ENCODE measurements at regions not wholly inside any gene's neighbourhood (a gene's known extent, or its start where the extent isn't known, plus 50 kb on each side); places are given as distances from the start of the nearest gene placed in this dataset.
A peak's percentile ranks its signal among the peaks of the same experiment; 100 is the strongest.
"Not testable (repeated sequence)": the region's sequence is repeated elsewhere in the genome, so short reads cannot be mapped to it uniquely, and the experiment has no call there.

DNA sequence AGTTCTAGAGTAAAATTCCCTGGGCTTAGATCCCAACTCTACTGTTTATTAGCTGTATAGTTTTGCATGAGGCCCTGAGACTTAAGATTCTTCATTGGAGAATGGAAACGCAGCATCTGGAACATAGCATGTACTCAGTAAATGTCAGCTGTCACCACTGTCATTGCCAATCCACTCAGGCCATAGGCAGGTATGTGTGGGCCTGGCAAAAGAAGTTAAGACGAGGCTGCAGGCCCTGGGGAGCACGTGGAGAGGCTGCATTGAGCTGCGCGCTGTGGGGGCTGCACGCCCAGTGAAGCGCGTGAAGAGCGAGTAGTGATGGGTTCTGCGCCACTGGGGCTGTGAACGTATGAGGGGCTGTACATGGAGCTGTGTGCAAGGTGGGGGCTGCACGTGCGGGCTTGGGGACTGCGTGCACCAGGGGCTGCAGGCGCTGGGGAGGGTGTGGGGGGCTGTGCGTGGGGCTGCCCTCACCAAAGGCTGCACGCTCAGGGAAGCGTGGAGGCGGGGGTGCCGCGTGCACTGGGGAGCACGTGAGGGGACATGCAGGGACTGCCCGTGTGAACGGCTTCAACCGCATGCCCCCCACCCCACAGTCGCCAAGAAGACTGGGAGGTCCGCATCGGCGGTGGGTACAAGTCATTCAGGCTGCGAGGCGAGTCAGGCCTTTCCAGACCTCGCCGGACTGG is 85.5 kb downstream of the PRR15 start:
- Histone ChIP-seq H3K27me3 (ENCODE audit: insufficient read depth in 3 of 3, low read length in 2 of 3) (no peaks in the 10 kb centered on the region), H3K9me3 (no peaks in the 10 kb centered on the region), H3K4me1 (peaks cover 4% of the 10 kb centered on the region), H3K27ac (no peak overlapping the region), H3K36me3 (ENCODE audit: insufficient read depth in 1 of 2, low read depth in 1 of 2) (no peaks in the 10 kb centered on the region), H3K4me3 (no peak overlapping the region)
- 96 to 97% (median 97%) methylated on average over 33 of the region's 33 CpGs for WGBS, 3 donors
- ATAC-seq, result no peak
- DNase-seq, result no peak
- TF ChIP-seq, protein P1, sequence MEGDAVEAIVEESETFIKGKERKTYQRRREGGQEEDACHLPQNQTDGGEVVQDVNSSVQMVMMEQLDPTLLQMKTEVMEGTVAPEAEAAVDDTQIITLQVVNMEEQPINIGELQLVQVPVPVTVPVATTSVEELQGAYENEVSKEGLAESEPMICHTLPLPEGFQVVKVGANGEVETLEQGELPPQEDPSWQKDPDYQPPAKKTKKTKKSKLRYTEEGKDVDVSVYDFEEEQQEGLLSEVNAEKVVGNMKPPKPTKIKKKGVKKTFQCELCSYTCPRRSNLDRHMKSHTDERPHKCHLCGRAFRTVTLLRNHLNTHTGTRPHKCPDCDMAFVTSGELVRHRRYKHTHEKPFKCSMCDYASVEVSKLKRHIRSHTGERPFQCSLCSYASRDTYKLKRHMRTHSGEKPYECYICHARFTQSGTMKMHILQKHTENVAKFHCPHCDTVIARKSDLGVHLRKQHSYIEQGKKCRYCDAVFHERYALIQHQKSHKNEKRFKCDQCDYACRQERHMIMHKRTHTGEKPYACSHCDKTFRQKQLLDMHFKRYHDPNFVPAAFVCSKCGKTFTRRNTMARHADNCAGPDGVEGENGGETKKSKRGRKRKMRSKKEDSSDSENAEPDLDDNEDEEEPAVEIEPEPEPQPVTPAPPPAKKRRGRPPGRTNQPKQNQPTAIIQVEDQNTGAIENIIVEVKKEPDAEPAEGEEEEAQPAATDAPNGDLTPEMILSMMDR (IDR thresholded peaks at IDR 0.05), result no peak
- intact Hi-C loops (cut with DNase I), result no loop called here

DNA sequence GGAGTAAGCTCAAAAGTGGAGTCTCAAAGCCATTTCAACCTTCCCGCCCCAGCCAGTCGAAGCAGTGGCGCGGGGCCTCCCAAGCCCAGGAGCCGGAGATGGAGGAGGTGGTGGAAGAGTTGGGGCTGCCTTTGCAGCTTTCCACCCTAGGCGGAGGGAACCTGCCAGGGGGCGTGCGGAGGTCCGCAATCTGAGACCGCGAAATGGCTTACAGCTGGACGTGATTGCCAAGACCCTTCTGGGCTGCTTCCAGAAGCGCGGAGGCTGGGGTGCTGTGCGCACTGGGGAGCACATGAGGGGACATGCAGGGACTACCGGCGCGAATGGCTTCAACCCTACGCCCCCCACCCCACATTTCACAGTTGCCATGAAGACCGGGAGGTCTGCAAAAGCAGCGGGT is 86.2 kb downstream of the PRR15 start:
- Histone ChIP-seq H3K4me3 (no peak overlapping the region), H3K4me1 (peaks cover 4% of the 10 kb centered on the region), H3K27ac (no peak overlapping the region), H3K27me3 (ENCODE audit: insufficient read depth in 3 of 3, low read length in 2 of 3) (no peaks in the 10 kb centered on the region), H3K36me3 (ENCODE audit: insufficient read depth in 1 of 2, low read depth in 1 of 2) (no peaks in the 10 kb centered on the region), H3K9me3 (no peaks in the 10 kb centered on the region)
- no peak for ATAC-seq
- WGBS, 3 donors, result 97 to 98% (median 97%) methylated on average over 21 of the region's 21 CpGs
- TF ChIP-seq, protein P1 (IDR thresholded peaks at IDR 0.05), result no peak
- DNase-seq, result peak in 1 of 2 donors; percentile 49
- intact Hi-C loops (cut with DNase I), result loop anchor here in 1 of 2 donors (10.0 kb wide), 1 partner anchor 95 kb away; no protein-coding TSS in a partner anchor

DNA sequence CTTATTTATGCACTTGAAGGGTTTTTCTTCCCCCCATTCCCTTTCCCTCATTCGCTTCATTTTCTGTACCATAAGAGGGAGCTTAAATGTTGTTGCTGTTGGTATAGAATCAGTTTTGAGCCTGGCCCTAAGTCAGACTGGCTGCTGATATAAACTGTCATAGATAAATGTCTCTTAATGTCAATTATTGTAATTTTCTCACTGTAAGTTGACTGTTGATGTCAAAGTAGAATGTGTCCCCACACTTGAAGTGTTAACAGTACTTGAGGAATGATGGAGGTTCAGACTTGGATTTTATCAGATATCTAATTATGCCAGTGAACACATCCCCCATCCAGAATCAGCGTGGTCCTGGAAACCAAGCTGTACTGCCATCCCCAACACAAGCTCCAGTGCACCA is 87.8 kb downstream of the PRR15 start:
- ATAC-seq, result no peak
- intact Hi-C loops (cut with DNase I), result loop anchor here in 1 of 2 donors (10.0 kb wide), 1 partner anchor 93 kb away; no protein-coding TSS in a partner anchor
- no peak for DNase-seq
- no peaks in the 10 kb centered on the region for H3K27me3 ChIP-seq (ENCODE audit: insufficient read depth in 3 of 3, low read length in 2 of 3)
- TF ChIP-seq, protein P1 (IDR thresholded peaks at IDR 0.05), result no peak
- no peaks in the 10 kb centered on the region for H3K9me3 ChIP-seq
- H3K4me1 ChIP-seq, result peaks cover 4% of the 10 kb centered on the region
- H3K36me3 ChIP-seq (ENCODE audit: insufficient read depth in 1 of 2, low read depth in 1 of 2), result no peaks in the 10 kb centered on the region
- no peak overlapping the region for H3K27ac ChIP-seq
- no peak overlapping the region for H3K4me3 ChIP-seq
- 96 to 100% (median 97%) methylated on average over 2 of the region's 2 CpGs for WGBS, 3 donors

DNA sequence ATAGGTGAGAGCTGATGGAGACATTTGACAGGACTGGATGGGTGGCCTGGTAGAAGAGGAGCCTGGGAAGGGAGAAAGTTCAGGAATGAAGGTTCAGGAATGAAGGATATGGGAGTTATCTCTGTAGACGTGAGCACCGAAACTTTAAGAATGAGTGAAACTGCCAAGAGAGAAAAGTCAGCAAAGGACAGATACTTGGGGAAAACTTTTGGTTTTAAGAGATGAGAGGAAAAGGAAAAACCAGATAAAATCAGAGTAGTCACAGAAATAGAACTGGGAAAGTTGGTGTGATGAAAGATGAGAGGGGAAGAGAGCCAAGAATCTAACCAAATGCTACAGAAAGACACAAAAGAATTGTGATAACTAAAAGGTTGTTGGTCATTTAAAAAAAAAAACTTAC is 88.9 kb downstream of the PRR15 start:
- 68 to 88% (median 71%) methylated on average over 2 of the region's 2 CpGs for WGBS, 3 donors
- Histone ChIP-seq H3K27me3 (ENCODE audit: insufficient read depth in 3 of 3, low read length in 2 of 3) (no peaks in the 10 kb centered on the region), H3K27ac (no peak overlapping the region), H3K4me3 (no peak overlapping the region), H3K4me1 (peaks cover 4% of the 10 kb centered on the region), H3K9me3 (no peaks in the 10 kb centered on the region), H3K36me3 (ENCODE audit: insufficient read depth in 1 of 2, low read depth in 1 of 2) (no peaks in the 10 kb centered on the region)
- intact Hi-C loops (cut with DNase I), result loop anchor here in 1 of 2 donors (10.0 kb wide), 1 partner anchor 92 kb away; no protein-coding TSS in a partner anchor
- TF ChIP-seq, protein P1 (IDR thresholded peaks at IDR 0.05), result no peak
- ATAC-seq (no peak), DNase-seq (no peak)

DNA sequence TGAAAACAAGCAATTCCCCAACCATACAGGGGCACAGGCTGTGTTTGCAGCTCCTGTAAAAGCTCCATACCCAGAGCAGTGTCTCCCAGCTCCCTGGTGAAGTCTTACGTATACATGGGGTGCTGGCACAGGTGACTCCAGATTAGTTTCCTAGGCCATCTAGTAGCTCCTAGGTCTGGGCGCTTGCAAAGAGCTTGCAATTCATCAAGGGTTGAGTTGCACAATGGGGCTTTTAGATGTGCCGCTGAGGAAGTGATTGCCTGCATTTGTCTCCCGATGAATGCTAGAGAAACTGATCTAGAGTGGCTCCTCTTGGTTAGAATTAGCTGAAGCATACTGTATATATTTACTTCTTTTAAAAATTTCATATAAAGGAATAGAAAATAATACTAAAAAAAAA is 90.7 kb downstream of the PRR15 start:
- H3K9me3 ChIP-seq; ATAC-seq; H3K4me3 ChIP-seq; H3K27ac ChIP-seq; H3K4me1 ChIP-seq; DNase-seq; H3K36me3 ChIP-seq (ENCODE audit: insufficient read depth in 1 of 2, low read depth in 1 of 2); H3K27me3 ChIP-seq (ENCODE audit: insufficient read depth in 3 of 3, low read length in 2 of 3): not testable (repeated sequence)
- intact Hi-C loops (cut with DNase I), result loop anchor here in 1 of 2 donors (10.0 kb wide), 1 partner anchor 90 kb away; no protein-coding TSS in a partner anchor
- WGBS, 3 donors, result 79 to 87% (median 86%) methylated on average over 4 of the region's 4 CpGs

All from psoas muscle (tissue), 7 donors.